Stimulated activated CD8-positive, alpha-beta memory T cell treated with anti-CD3 and anti-CD28 coated beads, Interleukin-7, amount 100 ng/mL, for 24 hours (primary cell): ENCODE measurements at regions not wholly inside any gene's neighbourhood (a gene's known extent, or its start where the extent isn't known, plus 50 kb on each side); places are given as distances from the start of the nearest gene placed in this dataset.
"Not testable (repeated sequence)": the region's sequence is repeated elsewhere in the genome, so short reads cannot be mapped to it uniquely, and the experiment has no call there.

ENCODE experiments used
- DNase-seq: peaks from one replicate; pipeline ENCODE4 v3.0.0-alpha.2; 2020; ENCODE audit warnings: low read depth

GRCh38 chr2:21194147-21194546 lies 70.4 kb downstream of the TDRD15 start:
- DNase-seq, result no peak

GRCh38 chr2:21194858-21195271 lies 71.1 kb downstream of the TDRD15 start:
- no peak for DNase-seq

- no peak for DNase-seq
Observed at GRCh38 chr2:21195326-21195725, 71.6 kb downstream of the TDRD15 start.

GRCh38 chr2:21198637-21199036 lies 74.9 kb downstream of the TDRD15 start:
- DNase-seq, result no peak

- no peak for DNase-seq
Observed at GRCh38 chr2:21203976-21204375, 80.2 kb downstream of the TDRD15 start.

GRCh38 chr2:21214085-21214484 lies 90.3 kb downstream of the TDRD15 start:
- DNase-seq, result not testable (repeated sequence)

- DNase-seq, result no peak
Observed at GRCh38 chr2:21217442-21217841, 93.7 kb downstream of the TDRD15 start.

GRCh38 chr2:21220930-21221329 lies 97.2 kb downstream of the TDRD15 start:
- DNase-seq, result no peak

GRCh38 chr2:21223618-21224017 lies 99.8 kb downstream of the TDRD15 start:
- DNase-seq, result no peak

GRCh38 chr2:21228041-21228895 lies 104.5 kb downstream of the TDRD15 start:
- no peak for DNase-seq

- DNase-seq, result no peak
Observed at GRCh38 chr2:21229302-21229701, 105.5 kb downstream of the TDRD15 start.

GRCh38 chr2:21230140-21230539 lies 106.4 kb downstream of the TDRD15 start:
- no peak for DNase-seq

- no peak for DNase-seq
Observed at GRCh38 chr2:21231985-21232384, 108.2 kb downstream of the TDRD15 start.

- no peak for DNase-seq
Observed at GRCh38 chr2:21233194-21233593, 109.4 kb downstream of the TDRD15 start.

GRCh38 chr2:21234001-21234400 lies 110.2 kb downstream of the TDRD15 start:
- no peak for DNase-seq

GRCh38 chr2:21234464-21235120 lies 110.8 kb downstream of the TDRD15 start:
- no peak for DNase-seq

GRCh38 chr2:21239749-21240148 lies 116.0 kb downstream of the TDRD15 start:
- DNase-seq, result not testable (repeated sequence)

GRCh38 chr2:21244161-21244560 lies 120.4 kb downstream of the TDRD15 start:
- DNase-seq, result no peak

GRCh38 chr2:21245565-21245964 lies 121.8 kb downstream of the TDRD15 start:
- DNase-seq, result no peak

- DNase-seq, result no peak
Observed at GRCh38 chr2:21249367-21249766, 125.6 kb downstream of the TDRD15 start.

GRCh38 chr2:21250673-21251072 lies 126.9 kb downstream of the TDRD15 start:
- no peak for DNase-seq

GRCh38 chr2:21251216-21251980 lies 127.6 kb downstream of the TDRD15 start:
- no peak for DNase-seq
